ENCODE measurements at regions not wholly inside any gene's neighbourhood (a gene's known extent, or its start where the extent isn't known, plus 50 kb on each side); places are given as distances from the start of the nearest gene placed in this dataset.
A peak's percentile ranks its signal among the peaks of the same experiment; 100 is the strongest.

DNA sequence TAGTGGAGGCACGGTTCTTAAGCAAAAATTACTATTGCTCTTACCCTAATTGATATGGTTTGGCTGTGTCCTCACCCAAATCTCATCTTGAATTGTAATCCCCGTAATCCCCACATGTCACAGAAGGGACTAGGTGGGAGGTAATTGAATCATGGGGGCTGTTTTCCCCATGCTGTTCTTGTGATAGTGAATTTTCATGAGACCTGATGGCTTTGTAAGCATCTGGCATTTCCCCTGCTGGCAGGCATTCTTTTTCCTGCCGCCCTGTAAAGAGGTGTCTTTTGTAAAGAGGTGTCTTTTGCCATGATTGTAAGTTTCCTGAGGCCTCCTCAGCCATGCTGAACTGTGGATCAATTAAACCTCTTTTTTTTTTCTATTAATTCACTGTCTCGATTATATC, 1691.8 kb upstream of the SLC39A10 start:
- WGBS (ENCODE audit: low lambda C conversion rate) = 45% methylated on average over 4 of the region's 4 CpGs
- TF ChIP-seq ZBTB33 (IDR thresholded peaks at IDR 0.05; ENCODE audit: borderline replicate concordance, low read depth) (no peak), RFX5 (IDR thresholded peaks at IDR 0.05; ENCODE audit: low read length) (no peak), NFIC (IDR thresholded peaks at IDR 0.05; ENCODE audit: borderline replicate concordance) (no peak), MAX (IDR thresholded peaks at IDR 0.05; ENCODE audit: low read depth) (no peak), POLR2AphosphoS5 (IDR thresholded peaks at IDR 0.05; ENCODE audit: low read depth, low read length) (no peak), TCF12 (IDR thresholded peaks at IDR 0.05) (no peak), GABPA (IDR thresholded peaks at IDR 0.05; ENCODE audit: low read depth) (no peak), CTCF (IDR thresholded peaks at IDR 0.05) (no peak), USF2 (IDR thresholded peaks at IDR 0.05; ENCODE audit: borderline replicate concordance, low read depth, low read length) (no peak)
- TF ChIP-seq, protein P1, sequence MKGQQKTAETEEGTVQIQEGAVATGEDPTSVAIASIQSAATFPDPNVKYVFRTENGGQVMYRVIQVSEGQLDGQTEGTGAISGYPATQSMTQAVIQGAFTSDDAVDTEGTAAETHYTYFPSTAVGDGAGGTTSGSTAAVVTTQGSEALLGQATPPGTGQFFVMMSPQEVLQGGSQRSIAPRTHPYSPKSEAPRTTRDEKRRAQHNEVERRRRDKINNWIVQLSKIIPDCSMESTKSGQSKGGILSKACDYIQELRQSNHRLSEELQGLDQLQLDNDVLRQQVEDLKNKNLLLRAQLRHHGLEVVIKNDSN (IDR thresholded peaks at IDR 0.05; ENCODE audit: borderline replicate concordance, low read depth) = no peak
- H4K20me1 ChIP-seq (ENCODE audit: insufficient read depth) = no peaks in the 10 kb centered on the region
- H3K36me3 ChIP-seq (replicated peaks in 1 of 2; ENCODE audit: control insufficient read depth in 1 of 2, insufficient read depth in 2 of 2, low read length in 1 of 2) = peaks cover 0 to 4% of the 10 kb centered on the region in 2 experiments
- H3K4me2 ChIP-seq = no peak overlapping the region
- no peaks in the 10 kb centered on the region for H3F3A ChIP-seq (replicated peaks; ENCODE audit: insufficient read depth)
- H3K9ac ChIP-seq = no peak overlapping the region
- no peak overlapping the region for H3K27ac ChIP-seq (ENCODE audit: low read depth in 2 of 2, low read length in 1 of 2)
- H2AFZ ChIP-seq (ENCODE audit: low read depth) = peak overlapping the region; percentile 0; the same call in 1 of the 2 replicates
- DNase-seq = no peak
- ChIA-PET POLR2A (no interaction called here), CTCF (no interaction called here)
- no peak overlapping the region for H3K4me3 ChIP-seq (ENCODE audit: low read depth in 2 of 2, low read length in 1 of 2)
- H3K9me2 ChIP-seq = no peaks in the 10 kb centered on the region
- H3K79me2 ChIP-seq (ENCODE audit: insufficient read depth) = no peaks in the 10 kb centered on the region
- no peaks in the 10 kb centered on the region for H3K4me1 ChIP-seq (ENCODE audit: control insufficient read depth in 1 of 2, insufficient read depth in 2 of 2, low read depth in 1 of 2, low read length in 1 of 2)
- no peaks in the 10 kb centered on the region for H3K27me3 ChIP-seq (ENCODE audit: insufficient read depth)
- H3K9me3 ChIP-seq = no peaks in the 10 kb centered on the region

GRCh38 chr2:193963472-193964119, 1693.4 kb upstream of the SLC39A10 start:
- ChIA-PET POLR2A (no interaction called here), CTCF (interaction anchor here (0.6 to 1.2 kb wide), 8 partner anchors 9 to 1232 kb away, joined by 3 read pairs; no protein-coding TSS in a partner anchor)
- peak; percentile 3 for DNase-seq
- Histone ChIP-seq H3K4me1 (ENCODE audit: control insufficient read depth in 1 of 2, insufficient read depth in 2 of 2, low read depth in 1 of 2, low read length in 1 of 2) (no peaks in the 10 kb centered on the region), H3K9ac (no peak overlapping the region), H3K36me3 (replicated peaks in 1 of 2; ENCODE audit: control insufficient read depth in 1 of 2, insufficient read depth in 2 of 2, low read length in 1 of 2) (no peaks in the 10 kb centered on the region), H3K4me3 (ENCODE audit: low read depth in 2 of 2, low read length in 1 of 2) (no peak overlapping the region; a peak in 1 of 4 replicates), H3K9me2 (no peaks in the 10 kb centered on the region), H3K27ac (ENCODE audit: low read depth in 2 of 2, low read length in 1 of 2) (no peak overlapping the region), H3K79me2 (ENCODE audit: insufficient read depth) (no peaks in the 10 kb centered on the region), H3K27me3 (ENCODE audit: insufficient read depth) (no peaks in the 10 kb centered on the region), H3F3A (replicated peaks; ENCODE audit: insufficient read depth) (no peaks in the 10 kb centered on the region), H2AFZ (ENCODE audit: low read depth) (0 out of 2 replicates have a peak overlapping the region, but pooled peaks have one; percentile 37), H4K20me1 (ENCODE audit: insufficient read depth) (no peaks in the 10 kb centered on the region), H3K9me3 (no peaks in the 10 kb centered on the region), H3K4me2 (no peak overlapping the region)
- TF ChIP-seq SMC3 (IDR thresholded peaks at IDR 0.05; ENCODE audit: low read depth, low read length) (peak; percentile 74), CTCF (IDR thresholded peaks at IDR 0.05) (peak; percentile 84), RAD21 (IDR thresholded peaks at IDR 0.05; ENCODE audit: low read length) (peak; percentile 73), MEF2A (IDR thresholded peaks at IDR 0.05; ENCODE audit: borderline replicate concordance, low read depth) (no peak), FOSL2 (IDR thresholded peaks at IDR 0.05; ENCODE audit: borderline replicate concordance, low read depth) (no peak)
- 12% methylated on average over 4 of the region's 4 CpGs for WGBS (ENCODE audit: low lambda C conversion rate)
